ENCODE measurements at regions not wholly inside any gene's neighbourhood (a gene's known extent, or its start where the extent isn't known, plus 50 kb on each side); places are given as distances from the start of the nearest gene placed in this dataset.

- no peak overlapping the region for H3K4me3 ChIP-seq (ENCODE audit: low read depth, low read length)
- DNase-seq (ENCODE audit: low read depth): no peak
- TF ChIP-seq CTCF (IDR thresholded peaks at IDR 0.05; ENCODE audit: control insufficient read depth, extremely low read depth, insufficient read depth): no peak
Measured at GRCh38 chr13:21757763-21758162, 86.9 kb downstream of the FGF9 start.

DNA sequence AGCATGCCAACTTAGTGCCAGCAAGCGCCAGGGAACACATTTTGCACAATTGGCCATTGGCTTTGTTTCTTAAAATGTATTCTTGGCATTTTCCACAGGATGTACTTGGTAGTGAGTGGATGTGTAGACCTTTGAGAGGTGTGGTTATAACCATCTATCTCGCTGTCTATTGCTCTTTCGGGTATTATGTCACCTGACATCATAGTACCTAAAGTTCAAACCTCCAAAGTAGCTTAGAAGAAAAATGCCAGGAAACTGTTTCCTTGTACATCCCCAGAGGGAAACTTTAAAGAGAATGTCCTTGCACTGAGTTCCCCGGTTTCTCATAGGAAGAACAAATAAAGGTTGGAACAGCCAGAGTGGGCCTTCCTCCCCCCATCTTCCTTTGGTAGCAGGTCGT, 87.6 kb downstream of the FGF9 start:
- no peak overlapping the region for H3K4me3 ChIP-seq (ENCODE audit: low read depth, low read length)
- no peak for DNase-seq (ENCODE audit: low read depth)
- TF ChIP-seq CTCF (IDR thresholded peaks at IDR 0.05; ENCODE audit: control insufficient read depth, extremely low read depth, insufficient read depth): no peak

GRCh38 chr13:21759463-21759862, 88.6 kb downstream of the FGF9 start:
- DNase-seq (ENCODE audit: low read depth): no peak
- TF ChIP-seq CTCF (IDR thresholded peaks at IDR 0.05; ENCODE audit: control insufficient read depth, extremely low read depth, insufficient read depth): no peak
- no peak overlapping the region for H3K4me3 ChIP-seq (ENCODE audit: low read depth, low read length)

GRCh38 chr13:21759911-21760310, 89.0 kb downstream of the FGF9 start:
- no peak for DNase-seq (ENCODE audit: low read depth)
- H3K4me3 ChIP-seq (ENCODE audit: low read depth, low read length): no peak overlapping the region
- no peak for TF ChIP-seq CTCF (IDR thresholded peaks at IDR 0.05; ENCODE audit: control insufficient read depth, extremely low read depth, insufficient read depth)

DNA sequence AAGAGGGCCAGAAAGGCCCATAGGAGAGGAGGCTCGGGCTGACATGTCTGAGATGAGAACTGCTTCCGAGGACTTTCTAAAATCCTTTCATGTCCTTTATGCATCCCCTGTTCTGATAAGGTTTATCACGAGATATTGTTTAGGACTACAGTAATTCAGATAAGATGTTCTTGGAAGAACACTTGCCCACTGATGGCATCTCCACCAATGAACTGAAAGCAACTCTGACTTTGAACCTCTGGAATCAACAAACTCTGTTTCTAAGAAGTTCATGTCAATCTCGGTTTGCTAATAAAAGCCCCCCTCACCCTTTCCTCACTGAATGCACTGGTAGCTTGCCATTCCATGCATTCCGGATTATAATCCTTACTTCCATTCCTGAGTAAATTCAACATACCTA, 90.9 kb downstream of the FGF9 start:
- no peak overlapping the region for H3K4me3 ChIP-seq (ENCODE audit: low read depth, low read length)
- DNase-seq (ENCODE audit: low read depth): no peak
- TF ChIP-seq CTCF (IDR thresholded peaks at IDR 0.05; ENCODE audit: control insufficient read depth, extremely low read depth, insufficient read depth): no peak

- DNase-seq (ENCODE audit: low read depth): no peak
- no peak overlapping the region for H3K4me3 ChIP-seq (ENCODE audit: low read depth, low read length)
- TF ChIP-seq CTCF (IDR thresholded peaks at IDR 0.05; ENCODE audit: control insufficient read depth, extremely low read depth, insufficient read depth): no peak
Measured at GRCh38 chr13:21762512-21762911, 91.6 kb downstream of the FGF9 start.

DNA sequence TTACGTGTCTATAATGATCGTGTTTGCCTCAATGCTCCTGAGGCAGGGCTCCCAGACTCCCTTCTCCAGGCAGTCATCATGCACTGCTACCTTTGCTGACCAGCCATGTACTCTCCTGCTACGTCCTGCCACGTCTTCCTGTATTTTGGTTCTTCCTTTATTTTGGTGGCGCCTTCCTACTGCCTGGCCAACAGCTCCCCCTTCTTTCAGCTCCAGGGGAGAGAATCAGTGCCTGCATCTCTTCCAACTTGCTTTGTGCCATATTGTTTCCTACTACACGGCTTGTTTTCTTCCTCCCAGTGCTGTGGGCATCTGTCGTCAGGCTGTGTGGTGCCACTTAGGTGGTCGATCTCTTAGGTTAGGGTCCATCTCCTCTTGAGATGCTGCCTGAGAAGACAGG, 96.2 kb downstream of the FGF9 start:
- no peak for TF ChIP-seq CTCF (IDR thresholded peaks at IDR 0.05; ENCODE audit: control insufficient read depth, extremely low read depth, insufficient read depth)

More for the DNA sequence above, 96.2 kb downstream of the FGF9 start:
- DNase-seq (ENCODE audit: low read depth): no peak
- H3K4me3 ChIP-seq (ENCODE audit: low read depth, low read length): no peak overlapping the region
